HepG2 (cell line): ENCODE measurements at regions not wholly inside any gene's neighbourhood (a gene's known extent, or its start where the extent isn't known, plus 50 kb on each side); places are given as distances from the start of the nearest gene placed in this dataset.

Experiments
- ATAC-seq: fragments of 200-7000 bp; cut with Tn5 transposase; 3 replicates; pipeline ENCODE4 v1.9.1; 2020; ENCODE audit warnings: mild to moderate bottlenecking, moderate library complexity
- BruUV-seq: library from RNA; stranded (reverse); fragments of 400-500 nt; replicated peaks from 2 replicates; lab custom pipeline; 2021; lab: Mats Ljungman, UMichigan
- CTCF ChIA-PET: fragments of 300-600 bp; formaldehyde crosslinking; extraction: SDS; loops from one replicate; lab custom pipeline; 2021; ENCODE audit warnings: low total read pairs, inconsistent platforms, low intra/inter-chr PET ratio; lab: Yijun Ruan, JAX
- POLR2A ChIA-PET: fragments of 350-600 bp; sonication (Branson Sonifier 250); formaldehyde crosslinking; loops from one replicate; lab custom pipeline; 2020; ENCODE audit warnings: antibody characterized with exemption, inconsistent platforms; lab: Yijun Ruan, JAX
- DNase-seq: peaks from one replicate; pipeline ENCODE4 v3.0.0-alpha.2; 2015; ENCODE audit warnings: low spot score
- FAIRE-seq: peaks from 3 replicates; lab custom pipeline; 2011; peaks lifted over from hg19 to GRCh38; lab: Jason Lieb, UNC
- H2AFZ ChIP-seq: one replicate; pipeline ENCODE4 v1.6.1; 2011; ENCODE audit warnings: low read length, inconsistent platforms
- H3K27ac ChIP-seq: fragments of 300-600 bp; 3 replicates; pipeline ENCODE4 v1.8.0; 2011; ENCODE audit warnings: mixed run types, mild to moderate bottlenecking, mixed read lengths, low read length, inconsistent platforms; ENCODE audit not compliant: insufficient read depth; ENCODE audit errors: extremely low read length
- H3K27me3 ChIP-seq, 2 experiments: fragments of 200-600 bp in 1 of 2; 2 replicates in 1 of 2; 3 replicates in 1 of 2; pipeline versions ENCODE4 v1.6.0 to v1.8.0; 2011; ENCODE audit warnings: low read length in 2 of 2, mild to moderate bottlenecking in 2 of 2, moderate library complexity in 2 of 2, inconsistent platforms in 1 of 2; ENCODE audit not compliant: insufficient read depth in 2 of 2, control insufficient read depth in 1 of 2
- H3K36me3 ChIP-seq, 2 experiments: fragments of 200-600 bp in 1 of 2; replicated peaks in 1 of 2; 2 replicates in 1 of 2; 3 replicates in 1 of 2; pipeline versions ENCODE4 v1.5.1 to v1.8.0; 2011; ENCODE audit warnings: low read length in 2 of 2, inconsistent platforms in 1 of 2; ENCODE audit not compliant: insufficient read depth in 2 of 2, control insufficient read depth in 1 of 2
- H3K4me1 ChIP-seq: 2 replicates; pipeline ENCODE4 v1.5.1; 2012; ENCODE audit warnings: low read length, inconsistent platforms; ENCODE audit not compliant: insufficient read depth
- H3K4me2 ChIP-seq: 2 replicates; pipeline ENCODE4 v1.6.0; 2011; ENCODE audit warnings: low read depth, low read length, inconsistent platforms
- H3K4me3 ChIP-seq, 3 experiments: fragments of 200-600 bp in 1 of 3; sonication (generic), shearing (Covaris generic) in 1 of 3; replicated peaks in 1 of 3; 2 replicates each; pipeline ENCODE4 v1.5.1; 2011 to 2016; ENCODE audit warnings: low read length in 3 of 3, inconsistent platforms in 2 of 3, low read depth in 2 of 3, mild to moderate bottlenecking in 2 of 3, control low read depth in 1 of 3, mixed read lengths in 1 of 3; ENCODE audit not compliant: insufficient read depth in 1 of 3
- H3K79me2 ChIP-seq: one replicate; pipeline ENCODE4 v1.6.1; 2011; ENCODE audit warnings: low read length, inconsistent platforms; ENCODE audit not compliant: insufficient read depth
- H3K9ac ChIP-seq: 2 replicates; pipeline ENCODE4 v1.6.0; 2011; ENCODE audit warnings: mild to moderate bottlenecking, low read depth, low read length, inconsistent platforms; ENCODE audit not compliant: insufficient read depth
- H3K9me3 ChIP-seq: 2 replicates; pipeline ENCODE4 v1.5.1; 2012; ENCODE audit warnings: mild to moderate bottlenecking, low read length
- H4K20me1 ChIP-seq: 2 replicates; pipeline ENCODE4 v1.6.0; 2011; ENCODE audit warnings: inconsistent platforms, mild to moderate bottlenecking, low read length, moderate library complexity; ENCODE audit not compliant: insufficient read depth
- PHF8 ChIP-seq: sonication (generic); formaldehyde crosslinking; IDR thresholded peaks from 2 replicates; pipeline ENCODE4 v1.5.0; 2020; ENCODE audit warnings: missing genetic modification reagents
- RAD21 ChIP-seq: fragments of 450-650 bp; formaldehyde crosslinking; IDR thresholded peaks from 2 replicates; pipeline ENCODE4 v1.5.0; 2020; ENCODE audit warnings: mild to moderate bottlenecking
- RFXANK ChIP-seq: IDR thresholded peaks from 2 replicates; pipeline ENCODE4 v1.6.1; 2016
- SIN3B ChIP-seq: fragments of 150-350 bp; IDR thresholded peaks from 2 replicates; pipeline ENCODE4 v1.6.1; 2014; ENCODE audit warnings: low read length
- SMAD3 ChIP-seq: sonication (generic); formaldehyde crosslinking; IDR thresholded peaks from 2 replicates; pipeline ENCODE4 v1.4.0; 2020; ENCODE audit warnings: missing genetic modification reagents
- SOX6 ChIP-seq, 2 experiments: fragments of 450-650 bp in 1 of 2; sonication (generic) in 1 of 2; formaldehyde crosslinking in 1 of 2; IDR thresholded peaks; 2 replicates each; pipeline versions ENCODE4 v1.4.0 to v1.6.1; 2017 to 2020; ENCODE audit warnings: antibody characterized with exemption in 1 of 2, mild to moderate bottlenecking in 1 of 2, missing genetic modification reagents in 1 of 2
- TAF15 ChIP-seq: fragments of 200-400 bp; formaldehyde crosslinking; IDR thresholded peaks from one replicate; pipeline ENCODE4 v1.6.1; 2018; ENCODE audit warnings: mild to moderate bottlenecking, low read depth, low read length; ENCODE audit not compliant: poor library complexity, severe bottlenecking
- ZFAT ChIP-seq: sonication (generic); formaldehyde crosslinking; conservative IDR thresholded peaks from 2 replicates; pipeline ENCODE4 v1.8.1; 2023; ENCODE audit warnings: missing genetic modification reagents, inconsistent platforms
- ZNF12 ChIP-seq: sonication (generic); formaldehyde crosslinking; IDR thresholded peaks from 2 replicates; pipeline ENCODE4 v1.5.0; 2020; ENCODE audit warnings: missing genetic modification reagents
- ZNF460 ChIP-seq: sonication (generic); formaldehyde crosslinking; IDR thresholded peaks from 2 replicates; pipeline ENCODE4 v1.5.1; 2020; ENCODE audit warnings: missing genetic modification reagents, mild to moderate bottlenecking, borderline replicate concordance
- ZNF530 ChIP-seq: sonication (generic); formaldehyde crosslinking; IDR thresholded peaks from 2 replicates; pipeline ENCODE4 v1.5.0; 2020; ENCODE audit warnings: low read depth, mild to moderate bottlenecking, missing genetic modification reagents
- ZNF605 ChIP-seq: sonication (generic); formaldehyde crosslinking; IDR thresholded peaks from 2 replicates; pipeline ENCODE4 v1.8.0; 2022; ENCODE audit warnings: mild to moderate bottlenecking, missing genetic modification reagents
- ZNF678 ChIP-seq: sonication (generic); formaldehyde crosslinking; IDR thresholded peaks from 2 replicates; pipeline ENCODE4 v1.4.0; 2020; ENCODE audit warnings: mild to moderate bottlenecking, missing genetic modification reagents
- ZNF761 ChIP-seq: sonication (generic); formaldehyde crosslinking; conservative IDR thresholded peaks from 2 replicates; pipeline ENCODE4 v1.4.0; 2020; ENCODE audit warnings: mild to moderate bottlenecking, missing genetic modification reagents
- WGBS: methylation state at CpG from one replicate; pipeline ENCODE4 v1.1.6; 2017; ENCODE audit warnings: low lambda C conversion rate; 5-methylcytosine and 5-hydroxymethylcytosine counted together
- in situ Hi-C: cut with HindIII; loops from 2 replicates; pipeline ENCODE4 v1.10.0; 2017; ENCODE audit warnings: low pct_unique_long_range_greater_than_20kb; ENCODE audit not compliant: extremely low pct_ligation_motif_present
- intact Hi-C: fragments of 100-400 bp; cut with micrococcal nuclease; formaldehyde crosslinking; loops from one replicate; pipeline ENCODE4 v1.10.0; 2022; ENCODE audit not compliant: unreplicated experiment
- TF ChIP-seq, protein P1 (sequence below): sonication (generic); formaldehyde crosslinking; conservative IDR thresholded peaks from 2 replicates; pipeline ENCODE4 v1.8.1; 2023; ENCODE audit warnings: missing genetic modification reagents
- TF ChIP-seq, protein P2 (sequence below): IDR thresholded peaks from 2 replicates; pipeline ENCODE4 v1.6.1; 2016; ENCODE audit warnings: missing compliant biosample characterization, missing genetic modification reagents, borderline replicate concordance
- TF ChIP-seq, protein P3 (sequence below): sonication (generic); formaldehyde crosslinking; IDR thresholded peaks from 2 replicates; pipeline ENCODE4 v1.5.1; 2020; ENCODE audit warnings: missing genetic modification reagents, mild to moderate bottlenecking, borderline replicate concordance

DNA sequence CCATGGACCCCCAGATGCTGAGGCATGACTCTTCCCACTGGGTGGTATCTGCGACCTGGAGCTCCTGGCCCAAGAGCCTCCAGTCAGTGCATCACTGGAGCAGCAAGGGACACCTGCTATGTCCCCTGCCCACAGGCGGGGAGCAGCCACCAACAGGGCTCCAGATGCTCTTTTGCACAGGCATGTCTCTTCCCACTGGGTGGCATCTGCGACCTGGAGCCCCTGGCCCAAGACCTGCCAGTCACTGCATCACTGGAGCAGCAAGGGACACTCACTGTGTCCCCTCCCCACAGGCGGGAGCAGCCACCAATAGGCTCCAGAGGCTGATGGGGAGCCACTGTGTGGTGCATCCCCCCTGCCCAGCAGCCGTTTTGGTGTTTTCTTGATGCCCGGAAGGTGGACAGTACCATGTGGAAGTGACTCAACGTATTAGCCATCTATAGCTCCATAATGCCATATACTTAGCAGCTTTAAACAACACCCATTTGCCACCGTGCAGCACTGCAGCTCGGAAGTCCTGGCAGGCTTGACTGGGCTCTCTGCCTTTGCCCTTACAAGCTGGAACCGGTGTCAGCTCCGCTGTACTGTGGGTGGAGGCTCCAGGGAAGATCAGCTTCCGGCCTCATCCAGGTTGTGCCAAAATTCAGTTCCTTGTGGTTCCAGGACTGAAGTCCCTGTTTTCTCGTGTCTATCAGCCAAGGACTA, 124.9 kb upstream of the CST7 start:
- Histone ChIP-seq H3K36me3 (no peaks in the 10 kb centered on the region), H3K4me3 (no peak overlapping the region), H3K79me2 (no peaks in the 10 kb centered on the region), H3K9ac (no peak overlapping the region), H3K27me3 (peaks cover 3 to 44% of the 10 kb centered on the region in 2 experiments; a peak in 4 of 5 replicates), H3K4me1 (no peaks in the 10 kb centered on the region), H4K20me1 (no peaks in the 10 kb centered on the region), H3K9me3 (no peaks in the 10 kb centered on the region), H3K27ac (no peak overlapping the region), H2AFZ (no peak overlapping the region), H3K4me2 (no peak overlapping the region)
- TF ChIP-seq, protein P1, sequence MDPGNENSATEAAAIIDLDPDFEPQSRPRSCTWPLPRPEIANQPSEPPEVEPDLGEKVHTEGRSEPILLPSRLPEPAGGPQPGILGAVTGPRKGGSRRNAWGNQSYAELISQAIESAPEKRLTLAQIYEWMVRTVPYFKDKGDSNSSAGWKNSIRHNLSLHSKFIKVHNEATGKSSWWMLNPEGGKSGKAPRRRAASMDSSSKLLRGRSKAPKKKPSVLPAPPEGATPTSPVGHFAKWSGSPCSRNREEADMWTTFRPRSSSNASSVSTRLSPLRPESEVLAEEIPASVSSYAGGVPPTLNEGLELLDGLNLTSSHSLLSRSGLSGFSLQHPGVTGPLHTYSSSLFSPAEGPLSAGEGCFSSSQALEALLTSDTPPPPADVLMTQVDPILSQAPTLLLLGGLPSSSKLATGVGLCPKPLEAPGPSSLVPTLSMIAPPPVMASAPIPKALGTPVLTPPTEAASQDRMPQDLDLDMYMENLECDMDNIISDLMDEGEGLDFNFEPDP (CRISPR knock-in tag), result 0 out of 2 replicates have a peak, but pooled peaks have one; percentile 13
- TF ChIP-seq ZNF678 (no peak), PHF8 (CRISPR knock-in tag) (no peak)
- no peak; the same call in 2 of the 3 replicates for ATAC-seq
- CTCF ChIA-PET, result no interaction called here
- POLR2A ChIA-PET, result no interaction called here
- intact Hi-C loops (no loop called here), in situ Hi-C loops (no loop called here)
- FAIRE-seq, result no peak
- WGBS, result 16% methylated on average over 10 of the region's 13 CpGs
- no TSS peak for BruUV-seq
- no peak for DNase-seq

DNA sequence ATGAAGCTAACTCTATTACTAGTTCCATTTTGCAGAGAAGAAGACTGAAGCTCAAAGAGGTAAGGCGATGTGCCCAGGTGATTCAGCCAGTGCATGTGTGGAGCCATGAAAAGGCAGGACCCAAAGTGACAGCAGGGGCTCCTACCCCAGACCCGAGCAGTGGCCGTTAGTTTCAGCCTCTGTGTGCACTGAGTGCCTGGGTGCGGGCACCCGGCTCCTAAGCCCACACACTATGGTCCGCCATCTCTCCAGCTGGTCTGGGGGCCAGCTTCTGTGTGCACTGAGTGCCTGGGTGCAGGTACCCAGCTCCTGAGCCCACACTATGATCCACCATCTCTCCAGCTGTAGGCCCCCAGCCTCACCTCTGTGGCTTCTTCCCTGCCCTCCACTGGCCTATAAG, 123.5 kb upstream of the CST7 start:
- Histone ChIP-seq H2AFZ (no peak overlapping the region), H3K27ac (no peak overlapping the region), H3K79me2 (no peaks in the 10 kb centered on the region), H3K36me3 (no peaks in the 10 kb centered on the region), H3K4me1 (no peaks in the 10 kb centered on the region), H3K27me3 (peaks cover 3 to 36% of the 10 kb centered on the region in 2 experiments; a peak in 4 of 5 replicates), H3K9ac (no peak overlapping the region), H3K4me3 (no peak overlapping the region), H3K4me2 (no peak overlapping the region), H3K9me3 (no peaks in the 10 kb centered on the region), H4K20me1 (no peaks in the 10 kb centered on the region)
- FAIRE-seq, result no peak
- WGBS, result 5% methylated on average over 4 of the region's 6 CpGs
- ChIA-PET POLR2A (no interaction called here), CTCF (no interaction called here)
- DNase-seq, result no peak
- in situ Hi-C loops (no loop called here), intact Hi-C loops (no loop called here)
- no TSS peak for BruUV-seq
- no peak for ATAC-seq
- TF ChIP-seq, protein P2, sequence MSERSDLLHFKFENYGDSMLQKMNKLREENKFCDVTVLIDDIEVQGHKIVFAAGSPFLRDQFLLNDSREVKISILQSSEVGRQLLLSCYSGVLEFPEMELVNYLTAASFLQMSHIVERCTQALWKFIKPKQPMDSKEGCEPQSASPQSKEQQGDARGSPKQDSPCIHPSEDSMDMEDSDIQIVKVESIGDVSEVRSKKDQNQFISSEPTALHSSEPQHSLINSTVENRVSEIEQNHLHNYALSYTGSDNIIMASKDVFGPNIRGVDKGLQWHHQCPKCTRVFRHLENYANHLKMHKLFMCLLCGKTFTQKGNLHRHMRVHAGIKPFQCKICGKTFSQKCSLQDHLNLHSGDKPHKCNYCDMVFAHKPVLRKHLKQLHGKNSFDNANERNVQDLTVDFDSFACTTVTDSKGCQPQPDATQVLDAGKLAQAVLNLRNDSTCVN (CRISPR knock-in tag), result no peak
- TF ChIP-seq RAD21 (CRISPR knock-in tag), result no peak
- no peak for TF ChIP-seq ZNF605 (CRISPR knock-in tag)
- TF ChIP-seq, protein P3, sequence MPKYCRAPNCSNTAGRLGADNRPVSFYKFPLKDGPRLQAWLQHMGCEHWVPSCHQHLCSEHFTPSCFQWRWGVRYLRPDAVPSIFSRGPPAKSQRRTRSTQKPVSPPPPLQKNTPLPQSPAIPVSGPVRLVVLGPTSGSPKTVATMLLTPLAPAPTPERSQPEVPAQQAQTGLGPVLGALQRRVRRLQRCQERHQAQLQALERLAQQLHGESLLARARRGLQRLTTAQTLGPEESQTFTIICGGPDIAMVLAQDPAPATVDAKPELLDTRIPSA (CRISPR knock-in tag), result no peak
- no peak for TF ChIP-seq ZNF12 (CRISPR knock-in tag)
- no peak for TF ChIP-seq SMAD3
- TF ChIP-seq TAF15, result no peak
- no peak for TF ChIP-seq ZNF530 (CRISPR knock-in tag)
- no peak for TF ChIP-seq ZNF761 (CRISPR knock-in tag)
- TF ChIP-seq ZFAT (CRISPR knock-in tag), result no peak
- TF ChIP-seq SOX6 (IDR thresholded peaks at IDR 0.05), result no peak
- TF ChIP-seq SOX6 (CRISPR knock-in tag; IDR thresholded peaks at IDR 0.05), result no peak
- TF ChIP-seq SIN3B, result no peak
- no peak for TF ChIP-seq ZNF460 (CRISPR knock-in tag)
- no peak for TF ChIP-seq RFXANK
